ENCODE measurements at regions not wholly inside any gene's neighbourhood (a gene's known extent, or its start where the extent isn't known, plus 50 kb on each side); places are given as distances from the start of the nearest gene placed in this dataset.

- no peaks in the 10 kb centered on the region for H3K9me3 Mint-ChIP-seq
- no peaks in the 10 kb centered on the region for H3K27me3 Mint-ChIP-seq (ENCODE audit: low read depth)
- TF ChIP-seq, protein P1, sequence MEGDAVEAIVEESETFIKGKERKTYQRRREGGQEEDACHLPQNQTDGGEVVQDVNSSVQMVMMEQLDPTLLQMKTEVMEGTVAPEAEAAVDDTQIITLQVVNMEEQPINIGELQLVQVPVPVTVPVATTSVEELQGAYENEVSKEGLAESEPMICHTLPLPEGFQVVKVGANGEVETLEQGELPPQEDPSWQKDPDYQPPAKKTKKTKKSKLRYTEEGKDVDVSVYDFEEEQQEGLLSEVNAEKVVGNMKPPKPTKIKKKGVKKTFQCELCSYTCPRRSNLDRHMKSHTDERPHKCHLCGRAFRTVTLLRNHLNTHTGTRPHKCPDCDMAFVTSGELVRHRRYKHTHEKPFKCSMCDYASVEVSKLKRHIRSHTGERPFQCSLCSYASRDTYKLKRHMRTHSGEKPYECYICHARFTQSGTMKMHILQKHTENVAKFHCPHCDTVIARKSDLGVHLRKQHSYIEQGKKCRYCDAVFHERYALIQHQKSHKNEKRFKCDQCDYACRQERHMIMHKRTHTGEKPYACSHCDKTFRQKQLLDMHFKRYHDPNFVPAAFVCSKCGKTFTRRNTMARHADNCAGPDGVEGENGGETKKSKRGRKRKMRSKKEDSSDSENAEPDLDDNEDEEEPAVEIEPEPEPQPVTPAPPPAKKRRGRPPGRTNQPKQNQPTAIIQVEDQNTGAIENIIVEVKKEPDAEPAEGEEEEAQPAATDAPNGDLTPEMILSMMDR (conservative IDR thresholded peaks at IDR 0.05): no peak
- H3K4me3 Mint-ChIP-seq: no peak overlapping the region
- H3K4me1 Mint-ChIP-seq: no peaks in the 10 kb centered on the region
- no peak overlapping the region for H3K27ac Mint-ChIP-seq (ENCODE audit: unreplicated experiment)
- no peak for DNase-seq (ENCODE audit: low read depth, low spot score)
- H3K36me3 Mint-ChIP-seq (ENCODE audit: low read depth): no peaks in the 10 kb centered on the region
These were observed 123.2 kb upstream of the OTX2 start for GRCh38 chr14:56933446-56933845.

DNA sequence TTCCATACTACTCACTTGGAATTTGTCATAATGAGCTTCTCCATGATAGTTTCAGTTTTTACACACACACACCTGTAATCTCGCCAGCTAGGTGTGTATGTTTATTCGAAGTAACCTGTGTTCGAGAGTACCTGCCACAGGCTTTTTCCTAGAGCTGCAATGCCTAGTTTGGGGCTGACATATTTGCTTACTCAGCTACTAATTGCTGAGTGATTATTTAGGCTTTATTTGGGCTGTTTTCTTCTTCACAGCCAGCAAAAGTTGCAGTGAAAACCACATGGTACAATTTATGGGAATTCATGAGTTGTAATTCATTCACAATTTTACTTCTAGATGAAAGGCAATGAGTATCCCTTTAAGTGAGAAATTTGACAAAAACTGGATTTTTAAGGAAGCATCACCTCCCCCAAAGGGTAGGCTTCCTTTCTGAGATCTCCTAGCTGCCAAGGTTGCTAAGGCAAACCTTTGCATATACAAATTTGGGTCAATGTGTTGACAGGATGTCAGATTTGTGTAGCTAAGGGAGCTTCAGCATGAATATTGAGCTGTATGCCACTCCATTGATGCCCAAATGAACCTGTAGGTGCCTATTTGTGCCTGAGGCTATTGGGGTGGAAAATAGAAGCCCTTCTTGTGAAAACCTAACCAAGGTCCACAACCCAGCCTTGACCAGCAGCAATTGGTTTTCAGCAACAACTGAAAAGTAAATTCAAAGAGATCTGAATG is 108.7 kb upstream of the OTX2 start:
- no peaks in the 10 kb centered on the region for H3K36me3 Mint-ChIP-seq (ENCODE audit: low read depth)
- no peak overlapping the region for H3K27ac Mint-ChIP-seq (ENCODE audit: unreplicated experiment)

GRCh38 chr14:56905282-56905681 is 95.0 kb upstream of the OTX2 start:
- no peak for DNase-seq (ENCODE audit: low read depth, low spot score)
- H3K27me3 Mint-ChIP-seq (ENCODE audit: low read depth): peaks cover 20% of the 10 kb centered on the region
- H3K9me3 Mint-ChIP-seq: peaks cover 7% of the 10 kb centered on the region
- H3K36me3 Mint-ChIP-seq (ENCODE audit: low read depth): no peaks in the 10 kb centered on the region
- no peak overlapping the region for H3K27ac Mint-ChIP-seq (ENCODE audit: unreplicated experiment)
- no peak overlapping the region for H3K4me3 Mint-ChIP-seq
- TF ChIP-seq, protein P1 (conservative IDR thresholded peaks at IDR 0.05): no peak
- peaks cover 21% of the 10 kb centered on the region for H3K4me1 Mint-ChIP-seq

More for the DNA sequence above, 108.7 kb upstream of the OTX2 start:
- H3K4me1 Mint-ChIP-seq: no peaks in the 10 kb centered on the region
- no peak overlapping the region for H3K4me3 Mint-ChIP-seq
- TF ChIP-seq, protein P1 (conservative IDR thresholded peaks at IDR 0.05): no peak
- peaks cover 12% of the 10 kb centered on the region for H3K27me3 Mint-ChIP-seq (ENCODE audit: low read depth)
- peaks cover 4% of the 10 kb centered on the region for H3K9me3 Mint-ChIP-seq
- no peak for DNase-seq (ENCODE audit: low read depth, low spot score)

GRCh38 chr14:56903304-56903969 is 93.2 kb upstream of the OTX2 start:
- Mint-ChIP-seq H3K27me3 (ENCODE audit: low read depth) (peaks cover 20% of the 10 kb centered on the region), H3K36me3 (ENCODE audit: low read depth) (no peaks in the 10 kb centered on the region), H3K27ac (ENCODE audit: unreplicated experiment) (no peak overlapping the region), H3K9me3 (peaks cover 7% of the 10 kb centered on the region), H3K4me1 (peaks cover 28% of the 10 kb centered on the region), H3K4me3 (no peak overlapping the region)
- TF ChIP-seq, protein P1 (conservative IDR thresholded peaks at IDR 0.05): no peak
- DNase-seq (ENCODE audit: low read depth, low spot score): no peak

DNA sequence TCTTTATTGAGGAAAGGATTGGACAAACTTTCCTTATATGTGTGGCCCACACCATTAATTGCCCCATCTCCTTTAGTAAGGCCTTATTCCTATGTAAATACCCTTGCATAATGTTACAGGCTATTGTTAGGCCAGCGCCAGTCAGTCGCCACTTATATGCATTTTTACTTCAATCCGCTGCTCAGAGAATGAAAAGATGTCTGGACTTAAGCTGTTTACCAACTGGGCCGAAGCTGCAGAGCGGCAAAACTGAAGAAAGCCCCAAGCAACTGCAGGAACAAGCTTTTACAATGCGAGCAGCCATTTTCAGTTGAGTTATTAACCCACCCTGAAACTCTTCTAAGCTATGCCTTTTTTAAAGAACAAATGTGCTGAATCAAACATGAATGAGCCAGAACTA is 92.1 kb upstream of the OTX2 start:
- Mint-ChIP-seq H3K4me3 (no peak overlapping the region), H3K4me1 (peaks cover 28% of the 10 kb centered on the region), H3K9me3 (peaks cover 7% of the 10 kb centered on the region), H3K27ac (ENCODE audit: unreplicated experiment) (no peak overlapping the region), H3K27me3 (ENCODE audit: low read depth) (peaks cover 20% of the 10 kb centered on the region), H3K36me3 (ENCODE audit: low read depth) (no peaks in the 10 kb centered on the region)
- TF ChIP-seq, protein P1 (conservative IDR thresholded peaks at IDR 0.05): no peak
- DNase-seq (ENCODE audit: low read depth, low spot score): no peak
